ENCODE measurements at regions not wholly inside any gene's neighbourhood (a gene's known extent, or its start where the extent isn't known, plus 50 kb on each side); places are given as distances from the start of the nearest gene placed in this dataset.

DNA sequence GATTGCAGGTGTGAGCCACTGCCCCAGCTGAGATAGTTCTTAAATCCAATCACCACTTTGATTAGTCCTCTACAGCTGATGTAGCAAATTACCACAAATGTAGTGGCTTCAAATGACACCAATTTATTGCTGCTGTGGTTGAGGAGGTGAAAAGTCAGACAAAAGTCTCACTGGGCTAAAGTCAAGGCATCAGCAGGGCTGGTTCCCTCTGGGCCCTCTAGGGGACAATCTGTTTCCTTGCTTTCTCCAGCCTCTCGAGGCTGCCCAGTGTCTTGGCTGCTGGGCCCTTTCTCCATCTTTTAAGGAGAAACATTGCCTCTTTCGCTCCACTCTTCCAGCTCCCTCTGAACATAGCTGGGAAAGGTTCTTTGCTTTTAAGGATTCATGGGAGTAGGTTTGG, 50.5 kb upstream of the SHANK2 start:
- POLR2A ChIA-PET (ENCODE audit: low non-redundant PET) = no interaction called here

DNA sequence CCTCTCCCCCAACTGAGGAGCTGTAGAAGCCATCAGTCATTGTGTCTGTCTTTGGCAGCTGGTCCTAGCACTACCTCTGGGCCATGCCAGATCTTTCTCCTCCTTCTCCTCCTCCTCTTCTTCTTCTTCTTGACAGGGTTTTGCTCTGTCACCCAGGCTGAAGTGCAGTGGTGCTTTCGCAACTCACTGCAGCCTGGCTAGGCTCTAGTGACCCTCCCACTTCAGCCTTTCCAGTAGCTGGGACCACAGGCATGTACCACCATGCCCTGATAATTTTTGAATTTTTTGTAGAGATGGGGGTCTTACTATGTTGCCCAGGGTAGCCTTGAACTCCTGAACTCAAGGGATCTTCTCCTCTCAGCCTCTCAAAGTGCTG, 50.1 kb upstream of the SHANK2 start:
- TF ChIP-seq, protein P1, sequence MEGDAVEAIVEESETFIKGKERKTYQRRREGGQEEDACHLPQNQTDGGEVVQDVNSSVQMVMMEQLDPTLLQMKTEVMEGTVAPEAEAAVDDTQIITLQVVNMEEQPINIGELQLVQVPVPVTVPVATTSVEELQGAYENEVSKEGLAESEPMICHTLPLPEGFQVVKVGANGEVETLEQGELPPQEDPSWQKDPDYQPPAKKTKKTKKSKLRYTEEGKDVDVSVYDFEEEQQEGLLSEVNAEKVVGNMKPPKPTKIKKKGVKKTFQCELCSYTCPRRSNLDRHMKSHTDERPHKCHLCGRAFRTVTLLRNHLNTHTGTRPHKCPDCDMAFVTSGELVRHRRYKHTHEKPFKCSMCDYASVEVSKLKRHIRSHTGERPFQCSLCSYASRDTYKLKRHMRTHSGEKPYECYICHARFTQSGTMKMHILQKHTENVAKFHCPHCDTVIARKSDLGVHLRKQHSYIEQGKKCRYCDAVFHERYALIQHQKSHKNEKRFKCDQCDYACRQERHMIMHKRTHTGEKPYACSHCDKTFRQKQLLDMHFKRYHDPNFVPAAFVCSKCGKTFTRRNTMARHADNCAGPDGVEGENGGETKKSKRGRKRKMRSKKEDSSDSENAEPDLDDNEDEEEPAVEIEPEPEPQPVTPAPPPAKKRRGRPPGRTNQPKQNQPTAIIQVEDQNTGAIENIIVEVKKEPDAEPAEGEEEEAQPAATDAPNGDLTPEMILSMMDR (conservative IDR thresholded peaks at IDR 0.05; ENCODE audit: low read depth) = no peak
- CTCF ChIA-PET = interaction anchor here (0.7 kb wide), 1 partner anchor 182 kb away, joined by 3 read pairs; no protein-coding TSS in a partner anchor
- H3K27ac ChIP-seq = no peak overlapping the region
- POLR2A ChIA-PET (ENCODE audit: low non-redundant PET) = no interaction called here
- DNase-seq (ENCODE audit: low spot score) = no peak

More for the DNA sequence above, 50.5 kb upstream of the SHANK2 start:
- DNase-seq (ENCODE audit: low spot score) = no peak
- TF ChIP-seq, protein P1 (conservative IDR thresholded peaks at IDR 0.05; ENCODE audit: low read depth) = no peak
- H3K27ac ChIP-seq = no peak overlapping the region
- CTCF ChIA-PET = interaction anchor here (0.7 kb wide), 1 partner anchor 183 kb away, joined by 3 read pairs; no protein-coding TSS in a partner anchor
